ENCODE measurements at regions not wholly inside any gene's neighbourhood (a gene's known extent, or its start where the extent isn't known, plus 50 kb on each side); places are given as distances from the start of the nearest gene placed in this dataset.
"Not testable (repeated sequence)": the region's sequence is repeated elsewhere in the genome, so short reads cannot be mapped to it uniquely, and the experiment has no call there.

DNA sequence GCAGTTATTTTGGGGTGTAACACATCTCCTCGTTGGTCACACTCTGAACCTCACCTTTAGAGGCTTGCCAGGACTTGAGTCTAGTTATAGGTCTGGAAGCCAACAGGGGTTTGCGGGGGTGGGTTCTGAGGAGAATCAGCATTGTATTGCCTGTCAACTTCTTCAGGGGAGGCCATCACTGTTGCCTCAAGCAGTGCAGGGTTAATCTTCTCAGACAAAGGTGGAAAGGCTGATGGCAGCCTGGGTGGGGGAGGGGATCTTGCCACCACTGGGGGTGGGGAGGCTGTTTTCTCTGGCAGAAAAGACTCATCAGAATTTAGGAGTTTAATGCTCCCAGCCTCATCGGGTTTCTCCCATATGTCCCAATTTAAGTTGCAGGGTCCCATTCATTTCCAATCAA, 387.8 kb downstream of the PRR32 start:
- POLR2A ChIA-PET: no interaction called here
- Histone ChIP-seq H3K36me3 (ENCODE audit: control insufficient read depth in 2 of 2, insufficient read depth in 1 of 2, low read length in 2 of 2) (no peaks in the 10 kb centered on the region), H3K27ac (ENCODE audit: extremely low read depth, low read depth, low read length) (no peak overlapping the region), H3K4me3 (ENCODE audit: low read depth, low read length) (no peak overlapping the region), H3K9me3 (ENCODE audit: control insufficient read depth, insufficient read depth, low read depth, low read length) (no peaks in the 10 kb centered on the region), H3K4me1 (ENCODE audit: control insufficient read depth, insufficient read depth, low read length) (no peaks in the 10 kb centered on the region)
- TF ChIP-seq ZNF776 (tag by site-specific recombination; IDR thresholded peaks at IDR 0.05; ENCODE audit: borderline replicate concordance) (no peak), ZNF140 (tag by site-specific recombination; IDR thresholded peaks at IDR 0.05) (no peak), ZFP69B (tag by site-specific recombination; IDR thresholded peaks at IDR 0.05) (no peak), ZSCAN23 (tag by site-specific recombination; IDR thresholded peaks at IDR 0.05) (no peak), SCRT1 (tag by site-specific recombination; IDR thresholded peaks at IDR 0.05; ENCODE audit: borderline replicate concordance) (no peak)
- CTCF ChIA-PET: no interaction called here

DNA sequence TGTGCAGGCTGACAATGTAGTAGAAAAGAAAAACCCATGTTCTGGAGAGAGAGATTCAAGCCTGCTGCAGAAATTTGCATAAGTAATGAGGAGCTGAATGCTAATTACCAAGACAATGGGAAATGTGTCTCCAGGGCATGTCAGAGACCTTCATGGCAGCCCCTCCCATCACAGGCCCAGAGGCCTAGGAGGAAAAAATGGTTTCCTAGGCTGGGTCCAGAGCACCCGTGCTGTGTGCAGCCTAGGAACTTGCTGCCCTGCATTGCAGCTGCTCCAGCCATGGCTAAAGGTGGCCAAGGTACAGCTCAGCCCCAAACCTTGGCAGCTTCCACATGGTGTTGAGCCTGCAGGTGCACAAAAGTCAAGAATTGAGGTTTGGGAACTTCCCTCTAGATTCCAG, 402.3 kb downstream of the PRR32 start:
- peak; percentile 92 for TF ChIP-seq ZNF585B (tag by site-specific recombination; IDR thresholded peaks at IDR 0.05)
- TF ChIP-seq SETDB1 (IDR thresholded peaks at IDR 0.05; ENCODE audit: insufficient read length, low read length): peak; percentile 25
- H3K9me3 ChIP-seq (ENCODE audit: control insufficient read depth, insufficient read depth, low read depth, low read length); H3K27ac ChIP-seq (ENCODE audit: extremely low read depth, low read depth, low read length); CTCF ChIA-PET; H3K4me1 ChIP-seq (ENCODE audit: control insufficient read depth, insufficient read depth, low read length); POLR2A ChIA-PET; H3K4me3 ChIP-seq (ENCODE audit: low read depth, low read length); H3K36me3 ChIP-seq (ENCODE audit: control insufficient read depth in 2 of 2, insufficient read depth in 1 of 2, low read length in 2 of 2): not testable (repeated sequence)

GRCh38 chrX:127243654-127244053, 424.1 kb downstream of the PRR32 start:
- Histone ChIP-seq H3K27ac (ENCODE audit: extremely low read depth, low read depth, low read length) (no peak overlapping the region), H3K9me3 (ENCODE audit: control insufficient read depth, insufficient read depth, low read depth, low read length) (no peaks in the 10 kb centered on the region; the same call in 1 of the 2 replicates), H3K4me3 (ENCODE audit: low read depth, low read length) (no peak overlapping the region), H3K4me1 (ENCODE audit: control insufficient read depth, insufficient read depth, low read length) (no peaks in the 10 kb centered on the region), H3K36me3 (ENCODE audit: control insufficient read depth in 2 of 2, insufficient read depth in 1 of 2, low read length in 2 of 2) (no peaks in the 10 kb centered on the region)
- no peak for TF ChIP-seq ZNF274 (IDR thresholded peaks at IDR 0.05; ENCODE audit: low read length)
- TF ChIP-seq ZNF274 (tag by site-specific recombination; IDR thresholded peaks at IDR 0.05; ENCODE audit: borderline replicate concordance): no peak
- no peak for TF ChIP-seq ZNF426 (tag by site-specific recombination; IDR thresholded peaks at IDR 0.05)
- no peak for TF ChIP-seq ZBTB17 (tag by site-specific recombination; IDR thresholded peaks at IDR 0.05)
- no peak for TF ChIP-seq ZSCAN16 (tag by site-specific recombination; IDR thresholded peaks at IDR 0.05)
- no peak for TF ChIP-seq ZNF621 (tag by site-specific recombination; IDR thresholded peaks at IDR 0.05)
- TF ChIP-seq ZNF664 (tag by site-specific recombination; IDR thresholded peaks at IDR 0.05): no peak
- no peak for TF ChIP-seq ZNF132 (tag by site-specific recombination; IDR thresholded peaks at IDR 0.05; ENCODE audit: borderline replicate concordance)
- POLR2A ChIA-PET: no interaction called here
- CTCF ChIA-PET: interaction anchor here (0.6 kb wide), 1 partner anchor 501 kb away, joined by 3 read pairs; no protein-coding TSS in a partner anchor

DNA sequence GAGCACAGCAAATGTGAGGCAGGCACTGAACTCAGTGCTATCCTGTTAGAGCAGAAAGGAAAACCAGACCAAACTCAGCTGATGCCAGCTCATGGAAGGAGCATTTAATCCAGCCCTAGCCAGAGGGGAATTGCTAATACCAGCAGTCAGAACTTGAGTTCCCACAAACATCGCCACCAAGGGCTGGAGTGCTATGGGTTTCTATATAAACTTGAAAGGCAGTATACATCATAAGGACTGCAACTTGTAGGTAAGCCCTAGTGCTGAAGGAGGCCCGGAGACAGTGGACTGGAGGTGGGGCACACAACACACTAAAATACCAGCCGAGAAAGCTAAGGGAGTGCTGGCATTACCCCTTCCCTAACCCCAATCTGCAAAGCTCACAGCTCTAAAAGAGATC, 440.2 kb downstream of the PRR32 start:
- H3K4me1 ChIP-seq (ENCODE audit: control insufficient read depth, insufficient read depth, low read length): no peaks in the 10 kb centered on the region
- ChIA-PET POLR2A (no interaction called here), CTCF (no interaction called here)
- no peaks in the 10 kb centered on the region for H3K36me3 ChIP-seq (ENCODE audit: control insufficient read depth in 2 of 2, insufficient read depth in 1 of 2, low read length in 2 of 2)
- H3K4me3 ChIP-seq (ENCODE audit: low read depth, low read length): no peak overlapping the region
- no peaks in the 10 kb centered on the region for H3K9me3 ChIP-seq (ENCODE audit: control insufficient read depth, insufficient read depth, low read depth, low read length)
- H3K27ac ChIP-seq (ENCODE audit: extremely low read depth, low read depth, low read length): no peak overlapping the region
- TF ChIP-seq ZNF274 (IDR thresholded peaks at IDR 0.05; ENCODE audit: low read length) (no peak), ZNF274 (tag by site-specific recombination; IDR thresholded peaks at IDR 0.05; ENCODE audit: borderline replicate concordance) (no peak), ZNF114 (tag by site-specific recombination; IDR thresholded peaks at IDR 0.05) (no peak), ZNF704 (tag by site-specific recombination; IDR thresholded peaks at IDR 0.05) (no peak), ZNF140 (tag by site-specific recombination; IDR thresholded peaks at IDR 0.05) (no peak), ZNF2 (tag by site-specific recombination; IDR thresholded peaks at IDR 0.05) (no peak), KLF9 (tag by site-specific recombination; IDR thresholded peaks at IDR 0.05; ENCODE audit: low read depth) (no peak), KLF10 (tag by site-specific recombination; IDR thresholded peaks at IDR 0.05) (no peak), YY2 (tag by site-specific recombination; IDR thresholded peaks at IDR 0.05) (no peak), ZNF416 (tag by site-specific recombination; IDR thresholded peaks at IDR 0.05) (no peak), ZNF169 (tag by site-specific recombination; IDR thresholded peaks at IDR 0.05) (no peak), SP2 (tag by site-specific recombination; IDR thresholded peaks at IDR 0.05) (no peak)
- TF ChIP-seq, protein P1, sequence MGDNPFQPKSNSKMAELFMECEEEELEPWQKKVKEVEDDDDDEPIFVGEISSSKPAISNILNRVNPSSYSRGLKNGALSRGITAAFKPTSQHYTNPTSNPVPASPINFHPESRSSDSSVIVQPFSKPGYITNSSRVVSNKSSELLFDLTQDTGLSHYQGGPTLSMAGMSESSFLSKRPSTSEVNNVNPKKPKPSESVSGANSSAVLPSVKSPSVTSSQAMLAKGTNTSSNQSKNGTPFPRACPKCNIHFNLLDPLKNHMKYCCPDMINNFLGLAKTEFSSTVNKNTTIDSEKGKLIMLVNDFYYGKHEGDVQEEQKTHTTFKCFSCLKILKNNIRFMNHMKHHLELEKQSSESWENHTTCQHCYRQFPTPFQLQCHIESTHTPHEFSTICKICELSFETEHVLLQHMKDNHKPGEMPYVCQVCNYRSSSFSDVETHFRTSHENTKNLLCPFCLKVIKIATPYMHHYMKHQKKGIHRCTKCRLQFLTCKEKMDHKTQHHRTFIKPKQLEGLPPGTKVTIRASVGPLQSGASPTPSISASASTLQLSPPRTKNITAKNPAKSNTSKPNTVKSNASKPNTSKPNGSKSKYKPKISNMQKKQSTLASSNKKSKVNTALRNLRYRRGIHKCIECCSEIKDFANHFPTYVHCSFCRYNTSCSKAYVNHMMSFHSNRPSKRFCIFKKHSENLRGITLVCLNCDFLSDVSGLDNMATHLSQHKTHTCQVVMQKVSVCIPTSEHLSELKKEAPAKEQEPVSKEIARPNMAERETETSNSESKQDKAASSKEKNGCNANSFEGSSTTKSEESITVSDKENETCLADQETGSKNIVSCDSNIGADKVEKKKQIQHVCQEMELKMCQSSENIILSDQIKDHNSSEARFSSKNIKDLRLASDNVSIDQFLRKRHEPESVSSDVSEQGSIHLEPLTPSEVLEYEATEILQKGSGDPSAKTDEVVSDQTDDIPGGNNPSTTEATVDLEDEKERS (tag by site-specific recombination; IDR thresholded peaks at IDR 0.05): no peak
- TF ChIP-seq, protein P2, sequence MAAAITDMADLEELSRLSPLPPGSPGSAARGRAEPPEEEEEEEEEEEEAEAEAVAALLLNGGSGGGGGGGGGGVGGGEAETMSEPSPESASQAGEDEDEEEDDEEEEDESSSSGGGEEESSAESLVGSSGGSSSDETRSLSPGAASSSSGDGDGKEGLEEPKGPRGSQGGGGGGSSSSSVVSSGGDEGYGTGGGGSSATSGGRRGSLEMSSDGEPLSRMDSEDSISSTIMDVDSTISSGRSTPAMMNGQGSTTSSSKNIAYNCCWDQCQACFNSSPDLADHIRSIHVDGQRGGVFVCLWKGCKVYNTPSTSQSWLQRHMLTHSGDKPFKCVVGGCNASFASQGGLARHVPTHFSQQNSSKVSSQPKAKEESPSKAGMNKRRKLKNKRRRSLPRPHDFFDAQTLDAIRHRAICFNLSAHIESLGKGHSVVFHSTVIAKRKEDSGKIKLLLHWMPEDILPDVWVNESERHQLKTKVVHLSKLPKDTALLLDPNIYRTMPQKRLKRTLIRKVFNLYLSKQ (tag by site-specific recombination; IDR thresholded peaks at IDR 0.05; ENCODE audit: borderline replicate concordance): no peak

All from HEK293 (cell line).